DND-41 (cell line): ENCODE measurements at regions not wholly inside any gene's neighbourhood (a gene's known extent, or its start where the extent isn't known, plus 50 kb on each side); places are given as distances from the start of the nearest gene placed in this dataset.

ENCODE experiments used
- EZH2 ChIP-seq: IDR thresholded peaks from 3 replicates; pipeline ENCODE4 v1.6.1; 2012; ENCODE audit warnings: borderline replicate concordance, low read depth, mild to moderate bottlenecking, moderate library complexity, low read length, inconsistent platforms; ENCODE audit not compliant: severe bottlenecking
- TF ChIP-seq, protein P1 (sequence below): IDR thresholded peaks from 2 replicates; pipeline ENCODE4 v1.5.1; 2012; ENCODE audit warnings: borderline replicate concordance, low read length, moderate library complexity, mild to moderate bottlenecking; ENCODE audit not compliant: poor library complexity, severe bottlenecking; ENCODE audit errors: extremely low read depth

DNA sequence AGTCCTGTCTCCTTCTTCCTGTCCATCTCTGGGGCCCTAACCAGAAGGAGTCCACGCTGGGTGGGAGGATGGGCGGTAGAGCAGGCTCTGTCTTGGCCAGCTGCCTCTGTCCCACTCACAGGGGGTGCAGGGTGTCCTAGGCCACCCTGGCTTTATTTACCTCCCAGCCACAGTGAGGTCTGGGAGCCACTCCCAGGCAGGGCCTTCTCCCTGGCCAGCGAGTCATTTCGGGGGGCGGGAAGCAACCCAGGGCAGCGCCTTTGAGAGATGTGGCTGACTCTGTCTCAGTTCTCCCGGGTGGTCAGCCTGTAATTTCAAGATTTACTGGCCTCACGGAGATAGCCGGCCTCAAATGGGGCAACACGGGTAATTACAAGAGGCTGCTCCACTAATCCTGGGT lies 67.4 kb upstream of the PTCH1 start:
- TF ChIP-seq, protein P1, sequence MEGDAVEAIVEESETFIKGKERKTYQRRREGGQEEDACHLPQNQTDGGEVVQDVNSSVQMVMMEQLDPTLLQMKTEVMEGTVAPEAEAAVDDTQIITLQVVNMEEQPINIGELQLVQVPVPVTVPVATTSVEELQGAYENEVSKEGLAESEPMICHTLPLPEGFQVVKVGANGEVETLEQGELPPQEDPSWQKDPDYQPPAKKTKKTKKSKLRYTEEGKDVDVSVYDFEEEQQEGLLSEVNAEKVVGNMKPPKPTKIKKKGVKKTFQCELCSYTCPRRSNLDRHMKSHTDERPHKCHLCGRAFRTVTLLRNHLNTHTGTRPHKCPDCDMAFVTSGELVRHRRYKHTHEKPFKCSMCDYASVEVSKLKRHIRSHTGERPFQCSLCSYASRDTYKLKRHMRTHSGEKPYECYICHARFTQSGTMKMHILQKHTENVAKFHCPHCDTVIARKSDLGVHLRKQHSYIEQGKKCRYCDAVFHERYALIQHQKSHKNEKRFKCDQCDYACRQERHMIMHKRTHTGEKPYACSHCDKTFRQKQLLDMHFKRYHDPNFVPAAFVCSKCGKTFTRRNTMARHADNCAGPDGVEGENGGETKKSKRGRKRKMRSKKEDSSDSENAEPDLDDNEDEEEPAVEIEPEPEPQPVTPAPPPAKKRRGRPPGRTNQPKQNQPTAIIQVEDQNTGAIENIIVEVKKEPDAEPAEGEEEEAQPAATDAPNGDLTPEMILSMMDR = no peak
- no peak for TF ChIP-seq EZH2
